ENCODE measurements at regions not wholly inside any gene's neighbourhood (a gene's known extent, or its start where the extent isn't known, plus 50 kb on each side); places are given as distances from the start of the nearest gene placed in this dataset.
"Not testable (repeated sequence)": the region's sequence is repeated elsewhere in the genome, so short reads cannot be mapped to it uniquely, and the experiment has no call there.

DNA sequence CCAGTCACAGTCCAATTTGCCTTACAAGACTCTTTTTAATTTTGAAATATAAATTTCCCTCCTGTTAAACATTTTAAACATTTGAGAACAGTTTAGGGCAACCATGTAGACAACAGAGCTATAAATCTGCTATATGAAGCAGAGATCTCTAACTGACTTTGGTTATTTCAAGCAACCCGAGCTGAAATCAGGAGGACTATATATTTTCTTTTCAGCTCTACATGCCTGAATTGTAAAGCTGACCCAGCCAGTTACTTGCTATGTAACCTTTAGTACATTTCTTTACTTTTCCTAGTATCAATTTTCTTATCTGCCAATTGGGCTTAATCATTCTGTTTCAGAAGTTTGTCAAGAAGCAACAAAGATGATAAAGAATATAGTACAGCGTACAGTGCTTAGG lies 457.4 kb upstream of the NECTIN3 start:
- DNase-seq (ENCODE audit: low read depth in 3 of 3), result no peak

DNA sequence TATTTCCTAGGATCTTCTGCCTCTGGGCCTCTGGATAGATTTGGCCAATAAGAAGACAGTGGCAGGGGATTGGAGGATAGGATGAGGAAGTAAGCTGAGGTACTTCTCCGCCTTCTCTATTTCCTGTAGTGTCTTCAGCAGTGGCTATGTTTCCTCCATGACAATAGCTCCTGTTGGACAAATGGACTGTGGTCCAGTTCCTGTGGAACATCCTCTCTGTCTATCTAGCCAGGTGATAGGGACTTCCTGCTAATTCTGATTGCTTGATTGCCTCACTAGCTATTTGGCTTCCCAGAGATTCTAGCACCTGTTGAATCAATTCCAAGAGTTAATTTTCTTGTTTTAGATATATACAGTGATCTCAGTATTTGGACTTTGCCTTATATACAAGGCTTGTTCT lies 456.2 kb upstream of the NECTIN3 start:
- no peak for DNase-seq (ENCODE audit: low read depth in 3 of 3)

DNA sequence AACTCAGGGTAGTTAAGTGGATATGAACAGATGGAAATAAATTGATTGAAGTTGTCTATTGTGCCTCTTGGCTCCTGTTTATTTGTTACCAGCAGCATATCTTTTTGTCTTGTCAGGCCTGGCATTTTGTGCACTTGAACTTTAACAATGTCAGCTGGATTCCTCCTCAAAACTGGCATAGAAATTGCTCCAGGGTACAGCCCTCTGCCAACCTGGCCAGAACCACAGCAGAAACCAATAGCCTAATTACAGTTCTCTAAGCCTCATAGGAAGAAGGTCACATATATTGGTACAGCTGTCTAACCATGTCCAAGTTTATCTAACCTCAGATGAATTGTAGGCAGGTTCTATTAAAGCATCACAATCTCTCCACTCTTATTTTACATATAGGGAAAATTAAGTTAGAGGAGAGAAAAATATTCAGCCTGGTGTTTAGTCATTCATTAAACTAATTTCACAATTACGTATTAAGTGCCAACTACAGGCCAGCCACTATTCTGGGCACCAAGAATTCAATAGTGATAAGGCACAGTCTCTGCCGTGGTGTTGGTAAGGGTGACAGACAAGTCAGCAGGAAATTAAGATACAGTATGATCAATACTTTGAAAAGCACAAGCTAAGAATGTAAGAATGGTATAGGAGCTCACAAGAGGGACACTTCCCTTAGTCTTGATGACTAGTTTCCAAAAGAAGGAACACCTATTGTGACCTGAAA lies 452.9 kb upstream of the NECTIN3 start:
- DNase-seq (ENCODE audit: low read depth in 3 of 3), result no peak

DNA sequence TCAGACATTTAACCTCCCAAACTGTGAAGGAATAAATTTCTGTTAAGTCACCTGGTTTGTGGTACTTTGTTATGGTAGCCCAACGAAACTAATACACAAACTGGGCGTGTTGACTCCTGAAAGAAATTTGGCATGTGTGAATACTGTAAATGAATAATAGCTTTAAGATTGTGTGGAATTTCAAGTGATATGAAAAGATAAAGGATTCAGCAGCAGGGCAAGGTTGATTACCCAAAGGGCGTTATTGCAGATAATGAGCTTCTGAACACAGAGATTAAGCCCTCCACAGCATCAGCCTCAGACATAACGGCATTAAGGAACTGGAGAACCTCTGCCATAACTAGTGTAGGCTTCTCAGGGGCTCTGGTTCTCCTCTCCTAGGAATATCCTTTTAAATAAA lies 451.5 kb upstream of the NECTIN3 start:
- DNase-seq (ENCODE audit: low read depth in 3 of 3), result no peak

DNA sequence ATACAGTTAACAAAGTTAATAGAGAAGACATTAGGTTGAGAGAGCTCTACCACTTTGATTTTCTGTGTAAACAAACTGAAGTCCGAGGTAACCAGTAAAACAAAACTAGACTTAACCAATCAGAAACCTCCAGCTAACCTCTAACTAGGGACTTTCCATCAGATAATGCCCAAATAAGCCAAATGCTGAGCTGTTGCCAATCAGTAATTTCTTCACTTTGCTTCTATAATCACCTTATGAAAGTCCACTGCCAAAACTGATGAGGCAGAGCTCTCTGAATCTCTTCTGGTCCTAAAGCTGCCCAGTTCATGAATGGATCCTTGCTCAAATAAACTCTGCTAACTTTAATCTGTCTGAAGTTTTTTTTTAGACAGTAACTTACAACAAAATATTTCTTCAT lies 448.0 kb upstream of the NECTIN3 start:
- no peak for DNase-seq (ENCODE audit: low read depth in 3 of 3)

DNA sequence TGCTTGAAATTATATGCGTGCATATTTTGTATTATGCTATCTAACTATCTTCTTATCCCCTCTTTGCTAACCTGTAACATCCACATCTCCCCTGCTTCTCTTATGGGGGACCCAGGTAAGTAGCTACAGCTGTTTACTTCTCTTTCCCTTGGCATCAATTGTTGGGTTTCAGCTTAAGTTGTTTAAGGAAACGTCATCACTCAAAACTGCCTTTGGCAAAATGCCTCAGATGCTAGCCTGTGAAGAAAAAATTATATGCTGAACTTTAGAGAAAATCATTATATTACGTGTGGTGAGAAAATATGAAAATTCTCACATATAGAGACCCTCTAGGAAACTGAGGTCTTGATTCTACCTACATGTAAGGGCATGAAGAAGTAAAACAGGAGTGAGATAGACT lies 447.0 kb upstream of the NECTIN3 start:
- no peak for DNase-seq (ENCODE audit: low read depth in 3 of 3)

DNA sequence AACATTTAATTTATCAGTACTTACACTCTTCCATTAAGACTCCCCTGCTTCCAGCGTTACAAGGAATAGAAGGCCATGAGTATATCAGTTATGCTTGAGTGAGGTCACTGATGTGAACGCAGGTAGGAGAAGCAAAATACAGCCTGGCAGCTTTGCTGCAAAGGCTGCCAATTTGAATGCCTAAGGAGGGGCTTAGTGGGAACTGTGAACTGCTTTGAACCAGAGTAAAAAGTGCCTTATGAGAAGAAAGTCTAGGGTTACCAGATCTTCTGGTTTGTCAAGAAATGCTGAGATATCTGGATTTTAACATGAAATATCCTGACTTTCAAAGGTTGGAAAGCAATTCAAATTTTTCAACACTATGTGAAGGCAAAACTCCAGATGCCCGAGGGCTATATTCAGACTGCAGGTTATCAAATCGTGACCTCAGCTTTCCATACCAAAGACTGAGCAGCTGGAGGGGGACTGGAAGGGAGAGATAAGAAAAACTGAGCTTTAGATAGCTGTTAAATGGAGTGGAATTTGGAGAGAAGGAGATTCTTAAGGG lies 446.3 kb upstream of the NECTIN3 start:
- no peak for DNase-seq (ENCODE audit: low read depth in 3 of 3)

DNA sequence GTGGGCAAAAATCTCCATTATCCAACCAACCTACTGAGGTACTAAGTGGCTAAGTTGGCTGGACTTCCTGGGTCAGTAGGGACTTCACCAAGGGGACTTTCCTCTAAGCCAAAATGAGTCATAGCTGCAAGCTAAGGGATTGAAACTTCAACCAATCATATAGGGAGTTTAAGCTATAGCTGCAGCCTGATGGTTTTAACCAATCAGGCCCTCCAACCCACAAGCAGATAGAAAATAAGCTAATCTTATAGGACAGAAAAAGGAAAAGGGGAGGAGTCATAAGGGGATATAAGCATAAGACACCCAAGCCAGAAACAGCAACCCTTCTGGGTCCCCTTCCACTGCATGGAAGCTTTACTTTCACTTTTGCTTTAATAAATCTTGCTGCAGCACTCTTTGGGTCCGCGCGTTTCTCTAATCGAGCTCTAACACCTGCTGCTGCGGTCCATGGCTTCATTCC lies 444.9 kb upstream of the NECTIN3 start:
- not testable (repeated sequence) for DNase-seq (ENCODE audit: low read depth in 3 of 3)

DNA sequence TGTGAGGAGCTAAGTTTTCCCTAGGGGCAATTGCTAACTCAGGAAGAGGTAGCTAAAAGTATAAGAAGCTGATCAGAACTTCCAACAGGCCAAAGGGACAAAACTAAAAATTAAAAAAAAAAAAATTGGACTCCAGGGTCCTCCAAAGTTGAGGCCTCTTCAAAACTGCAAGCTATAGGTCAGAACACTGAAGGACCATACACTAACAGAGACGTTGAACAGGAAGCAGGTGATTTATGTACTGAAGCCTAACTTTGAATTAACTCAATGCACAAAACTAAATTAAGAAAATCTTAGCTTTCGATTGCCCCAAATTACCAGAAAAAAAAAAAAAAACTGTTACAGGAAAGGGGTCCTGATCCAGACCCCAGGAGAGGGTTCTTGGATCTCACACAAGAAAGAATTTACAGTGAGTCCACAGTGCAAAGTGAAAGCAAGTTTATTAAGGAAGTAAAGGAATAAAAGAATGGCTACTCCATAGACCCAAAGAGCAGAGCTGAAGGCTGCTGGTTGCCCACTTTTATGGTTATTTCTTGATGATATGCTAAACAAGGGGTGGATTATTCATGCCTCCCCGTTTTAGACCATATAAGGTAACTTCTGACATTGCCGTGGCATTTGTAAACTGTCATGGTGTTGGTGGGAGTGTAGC lies 442.8 kb upstream of the NECTIN3 start:
- no peak for DNase-seq (ENCODE audit: low read depth in 3 of 3)

DNA sequence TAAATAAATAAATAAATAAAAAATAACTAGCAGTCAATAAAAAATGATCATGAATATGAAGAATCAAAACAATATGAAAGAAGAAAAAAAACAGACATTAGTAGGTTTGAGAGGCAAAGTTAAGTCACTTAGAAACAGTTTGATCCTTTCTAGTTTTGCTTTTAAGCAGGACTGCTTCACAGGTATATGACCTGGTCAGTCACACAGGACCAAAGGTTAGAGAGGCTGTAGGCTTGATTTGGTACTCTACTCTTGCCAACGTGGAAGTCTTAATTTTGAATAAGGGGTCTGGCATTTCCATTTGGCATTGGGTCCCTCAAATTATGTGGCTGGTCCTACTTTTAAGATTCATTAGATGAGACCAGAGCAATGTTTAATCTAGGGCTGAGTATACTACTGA lies 441.7 kb upstream of the NECTIN3 start:
- no peak for DNase-seq (ENCODE audit: low read depth in 3 of 3)

DNA sequence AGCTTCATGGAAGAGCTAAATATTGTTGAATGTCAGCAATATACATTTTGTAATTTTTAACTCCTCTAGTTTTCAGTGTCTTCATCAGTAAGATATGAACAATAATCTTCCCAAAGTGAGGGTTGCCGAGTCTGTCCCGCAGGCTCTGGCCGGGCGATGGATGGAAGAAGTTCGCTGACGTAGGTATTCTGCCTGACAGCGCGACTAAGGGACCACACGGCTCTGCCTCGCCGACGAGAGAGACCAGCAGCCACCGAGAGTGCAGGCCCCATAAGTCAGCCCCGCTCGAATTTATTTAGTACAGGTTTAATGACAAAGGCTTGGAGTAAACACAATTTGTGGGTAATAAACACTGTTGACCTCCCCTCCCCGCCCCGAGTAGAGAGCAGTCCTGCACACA lies 427.4 kb upstream of the NECTIN3 start:
- no peak for DNase-seq (ENCODE audit: low read depth in 3 of 3)

DNA sequence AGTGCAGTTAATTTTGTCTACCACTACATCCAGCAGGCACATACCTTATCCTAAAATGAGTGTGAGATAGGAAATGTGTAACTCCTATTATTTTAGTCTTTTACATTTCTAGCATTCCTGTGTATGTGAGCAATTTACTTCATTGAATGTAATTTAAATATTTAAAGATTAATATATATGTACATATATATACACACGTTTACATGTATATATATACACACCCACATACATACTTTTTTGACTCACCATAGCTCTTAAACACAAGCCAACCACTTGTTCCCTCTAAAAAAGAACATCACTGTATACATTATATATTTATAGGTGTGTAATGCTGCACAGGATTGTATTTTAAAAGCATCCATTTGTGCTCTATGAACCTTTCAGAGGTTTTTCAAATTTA lies 425.6 kb upstream of the NECTIN3 start:
- DNase-seq (ENCODE audit: low read depth in 3 of 3), result no peak

DNA sequence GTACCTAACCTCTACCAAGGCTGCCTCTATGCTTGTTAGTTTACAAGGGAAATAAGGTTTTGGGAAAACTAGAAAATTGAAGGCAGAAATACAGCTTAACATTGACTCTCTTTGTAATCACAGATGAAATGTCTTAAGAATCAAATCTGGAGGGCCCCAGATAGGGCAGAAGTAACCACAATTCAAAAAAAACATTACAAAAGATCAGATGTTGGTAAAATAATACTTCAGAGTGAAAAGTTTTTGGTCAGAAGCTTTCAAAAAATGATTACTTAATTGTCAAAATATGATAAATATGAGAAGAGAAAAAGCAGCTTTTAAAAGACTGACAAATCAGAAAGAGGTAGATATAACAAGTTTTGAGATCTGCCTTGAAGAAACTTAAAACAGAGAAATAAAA lies 425.1 kb upstream of the NECTIN3 start:
- no peak for DNase-seq (ENCODE audit: low read depth in 3 of 3)

DNA sequence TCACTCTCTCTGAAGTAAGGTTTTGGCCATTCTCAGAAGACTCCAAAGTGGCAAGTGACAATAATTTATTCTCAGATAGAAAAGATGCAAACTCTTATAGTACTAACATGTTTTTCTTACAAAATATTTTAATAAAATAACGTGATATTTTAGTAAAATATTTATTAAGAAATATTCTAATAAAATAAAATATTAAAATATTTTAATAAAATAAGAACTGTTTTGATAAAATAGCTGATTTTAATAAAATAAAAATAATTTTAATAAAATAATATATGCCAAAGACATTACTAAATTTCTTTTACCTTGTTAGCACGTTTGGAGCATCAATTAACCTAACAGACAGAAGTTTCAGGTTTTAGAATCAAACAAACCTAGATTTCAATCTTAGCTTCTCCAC lies 424.0 kb upstream of the NECTIN3 start:
- no peak for DNase-seq (ENCODE audit: low read depth in 3 of 3)

DNA sequence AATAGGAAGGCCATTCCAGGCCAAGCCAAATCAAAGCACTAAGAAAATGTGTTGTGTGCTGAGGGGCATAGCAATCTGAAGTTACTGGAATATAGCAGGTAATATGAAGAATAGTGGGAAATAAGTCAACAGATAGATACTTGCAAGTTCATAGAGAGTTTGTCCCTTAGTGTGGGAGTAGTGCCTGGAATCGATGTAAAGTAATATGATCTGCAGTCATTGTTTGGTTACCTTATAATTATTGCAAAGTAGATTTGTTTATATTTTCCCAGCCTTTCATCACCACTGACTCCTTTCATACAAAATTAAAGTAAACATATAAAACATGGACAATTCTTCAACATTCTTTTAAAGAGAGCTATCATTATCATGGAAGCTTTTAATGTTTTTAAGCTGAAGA lies 420.9 kb upstream of the NECTIN3 start:
- no peak for DNase-seq (ENCODE audit: low read depth in 3 of 3)

DNA sequence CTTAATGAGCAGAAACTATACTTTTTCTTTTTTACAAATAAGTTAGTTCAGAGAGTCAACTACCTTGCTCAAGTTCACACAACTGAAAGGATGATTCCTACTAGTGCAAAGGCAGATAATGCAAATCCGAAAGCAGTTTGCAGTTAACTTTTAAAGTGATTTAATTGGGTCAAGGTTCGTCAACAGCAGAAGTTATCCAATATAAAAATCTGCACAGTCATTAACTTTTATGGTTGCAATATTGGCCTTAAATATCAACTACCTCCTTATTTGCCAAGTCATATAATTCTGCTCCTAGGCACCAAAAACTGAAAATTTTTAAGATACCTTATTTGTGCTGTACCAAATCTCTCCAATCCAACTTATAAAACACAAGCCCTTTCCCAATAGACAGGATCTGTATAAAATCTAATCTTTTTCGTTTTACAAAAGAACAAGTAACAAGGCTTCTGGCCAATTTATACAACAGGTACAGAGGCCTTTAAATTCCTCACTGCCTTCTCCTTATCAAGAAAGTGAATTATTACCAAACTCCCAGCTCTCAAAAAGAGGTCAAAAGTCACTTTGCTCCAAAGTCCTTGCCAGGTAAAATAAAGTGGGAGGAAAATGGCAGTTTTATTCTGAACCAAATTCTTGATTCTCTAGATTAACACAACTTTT lies 416.6 kb upstream of the NECTIN3 start:
- DNase-seq (ENCODE audit: low read depth in 3 of 3), result no peak

DNA sequence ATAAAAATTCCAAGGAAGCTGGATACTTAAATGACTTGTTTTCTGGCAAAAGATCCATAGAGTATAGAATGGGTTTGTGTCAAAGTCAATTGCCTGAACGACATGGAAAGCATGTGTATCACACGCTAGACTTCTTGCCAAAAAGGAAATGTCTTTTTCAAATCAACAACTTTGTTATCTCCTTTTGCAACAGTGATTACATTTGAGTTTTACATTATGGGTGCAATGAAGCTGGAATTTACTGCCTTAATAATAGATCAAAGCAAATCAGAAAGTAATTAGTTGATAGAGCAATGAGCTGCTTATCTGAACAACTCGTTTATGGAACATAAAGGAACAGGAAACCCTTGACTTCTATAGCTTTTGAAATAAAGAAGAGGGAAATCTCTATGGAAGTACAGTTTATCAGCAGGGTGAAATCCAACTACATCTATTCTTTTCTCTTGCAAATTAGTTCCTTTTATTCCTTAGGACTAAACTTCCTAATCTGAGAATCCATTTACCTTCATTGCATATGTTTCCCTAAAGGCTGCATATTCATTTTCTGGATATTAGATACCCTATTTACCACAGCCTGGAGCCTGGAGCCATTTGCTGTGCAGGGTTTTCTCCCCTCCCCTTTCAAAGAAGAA lies 415.1 kb upstream of the NECTIN3 start:
- DNase-seq (ENCODE audit: low read depth in 3 of 3), result no peak

DNA sequence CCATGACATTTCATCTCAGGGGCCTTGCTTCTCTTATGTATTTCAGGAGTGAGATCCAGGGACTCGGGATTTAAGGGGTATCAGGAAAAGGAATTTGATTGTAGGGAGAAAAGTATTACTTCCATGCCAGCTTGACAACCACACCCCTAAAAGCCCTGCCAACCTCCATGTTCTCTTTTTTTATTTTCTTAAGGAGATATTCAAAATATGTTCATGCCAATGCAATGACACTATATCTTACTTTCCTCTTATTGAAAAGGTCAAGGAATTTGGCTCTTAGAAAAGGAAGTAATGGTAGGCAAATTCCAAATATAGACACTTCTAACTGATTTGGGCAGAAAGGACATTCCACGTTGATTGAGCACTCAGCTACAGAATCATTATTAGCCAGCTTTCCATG lies 407.5 kb upstream of the NECTIN3 start:
- no peak for DNase-seq (ENCODE audit: low read depth in 3 of 3)

DNA sequence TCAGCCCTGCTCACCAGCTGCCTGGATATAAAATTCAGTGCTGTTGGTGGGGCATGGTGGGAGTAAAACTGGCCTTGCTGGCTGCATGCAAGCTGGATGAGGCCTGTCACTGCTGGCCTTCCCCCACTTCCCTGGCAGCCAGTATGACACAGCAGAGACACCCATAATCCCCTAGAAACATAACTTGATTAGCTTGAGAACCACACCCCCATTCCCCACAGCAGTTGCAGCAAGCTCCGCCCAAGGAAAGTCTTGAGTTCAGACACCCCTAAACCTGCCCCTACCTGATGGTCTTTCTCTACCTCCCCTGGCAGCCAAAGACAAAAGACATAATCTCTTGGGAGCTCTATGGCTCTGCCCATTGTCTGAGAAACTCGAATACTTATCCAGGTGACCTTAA lies 405.1 kb upstream of the NECTIN3 start:
- DNase-seq (ENCODE audit: low read depth in 3 of 3), result no peak

DNA sequence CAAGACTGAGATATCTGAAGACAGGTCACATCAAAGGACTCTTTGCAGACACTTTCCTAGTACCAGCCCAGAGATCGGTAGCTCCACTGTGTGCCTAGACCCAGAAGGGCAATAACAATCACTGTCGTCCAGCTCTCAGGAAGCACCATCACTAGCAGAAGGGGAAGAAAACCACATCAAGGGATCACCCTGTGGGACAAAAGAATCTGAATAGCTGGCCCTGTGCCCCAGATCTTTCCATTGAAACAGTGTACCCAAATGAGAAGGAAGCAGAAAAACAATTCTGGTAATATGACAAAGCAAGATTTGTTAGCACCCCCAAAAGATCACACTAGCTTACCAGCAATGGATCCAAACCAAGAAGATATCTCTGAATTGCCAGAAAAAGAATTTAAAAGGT lies 404.4 kb upstream of the NECTIN3 start:
- no peak for DNase-seq (ENCODE audit: low read depth in 3 of 3)

DNA sequence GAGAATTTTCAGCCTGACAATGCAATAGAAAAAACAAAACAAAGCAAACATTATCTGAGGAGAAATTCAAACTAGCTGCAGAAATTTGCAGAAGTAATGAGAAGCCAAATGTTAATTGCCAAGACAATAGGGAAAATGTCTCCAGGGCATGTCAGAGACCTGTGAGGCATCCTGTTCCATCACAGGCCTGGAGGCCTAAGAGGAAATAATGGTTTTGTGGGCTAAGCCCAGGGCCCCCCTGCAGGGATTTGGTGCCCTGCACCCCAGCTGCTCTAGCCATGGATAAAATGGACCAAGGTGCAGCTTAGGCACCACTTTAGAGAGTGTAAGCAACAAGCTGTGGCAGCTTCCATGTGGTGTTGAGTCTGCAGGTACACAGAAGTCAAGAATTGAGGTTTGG lies 401.2 kb upstream of the NECTIN3 start:
- no peak for DNase-seq (ENCODE audit: low read depth in 3 of 3)

DNA sequence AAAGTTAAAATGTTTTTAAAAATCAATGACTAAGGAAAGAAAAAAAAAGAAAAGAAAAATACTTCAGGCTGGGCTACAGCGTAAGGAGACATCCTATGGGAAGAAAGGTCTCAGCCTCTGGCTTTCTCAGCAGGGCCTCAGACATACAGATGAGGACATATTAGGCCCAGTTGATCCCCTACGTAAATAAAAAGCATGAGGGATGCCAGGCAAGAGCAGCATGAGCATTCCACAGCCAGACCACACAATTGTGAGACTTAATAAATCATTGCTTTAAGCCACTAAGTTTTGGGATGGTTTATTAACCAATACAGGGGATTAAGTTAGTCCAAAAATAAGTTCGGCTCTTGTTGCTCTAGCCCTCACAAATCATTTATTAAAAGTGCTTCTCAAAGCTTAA lies 394.1 kb upstream of the NECTIN3 start:
- DNase-seq (ENCODE audit: low read depth in 3 of 3), result no peak

DNA sequence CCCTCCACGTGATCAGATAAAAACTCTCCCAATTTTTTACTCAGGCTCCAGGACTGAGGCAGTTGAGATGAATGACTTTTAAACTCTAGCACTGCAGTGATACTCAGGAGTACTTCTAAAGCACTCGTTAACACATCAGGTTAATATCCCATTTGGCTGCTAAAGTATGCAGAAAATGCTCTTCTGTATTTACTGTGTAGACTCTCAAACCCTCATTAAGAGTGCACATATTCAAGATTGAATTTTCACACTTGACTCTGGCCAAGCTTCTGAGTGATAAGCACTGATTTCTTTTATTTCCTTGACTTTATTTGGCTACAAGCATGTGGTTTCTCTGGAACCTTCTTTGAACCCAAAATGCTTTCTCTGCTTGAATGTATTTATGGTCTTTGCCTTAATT lies 392.3 kb upstream of the NECTIN3 start:
- no peak for DNase-seq (ENCODE audit: low read depth in 3 of 3)
